Colonic mucosa (tissue), 4 donors: ENCODE measurements at regions not wholly inside any gene's neighbourhood (a gene's known extent, or its start where the extent isn't known, plus 50 kb on each side); places are given as distances from the start of the nearest gene placed in this dataset.
"Not testable (repeated sequence)": the region's sequence is repeated elsewhere in the genome, so short reads cannot be mapped to it uniquely, and the experiment has no call there.

Experiments
- DNase-seq: peaks from one replicate; pipeline ENCODE4 v3.0.0-alpha.2; 2020
- H3K27ac ChIP-seq: fragments of 200-600 bp; one replicate; pipeline ENCODE4 v1.8.0; 2021
- H3K27me3 ChIP-seq: fragments of 200-600 bp; one replicate; pipeline ENCODE4 v1.8.0; 2021
- H3K36me3 ChIP-seq: fragments of 200-600 bp; one replicate; pipeline ENCODE4 v1.8.0; 2021
- H3K4me1 ChIP-seq: fragments of 200-600 bp; one replicate; pipeline ENCODE4 v1.8.0; 2021; ENCODE audit warnings: mild to moderate bottlenecking
- H3K4me3 ChIP-seq: fragments of 200-600 bp; one replicate; pipeline ENCODE4 v1.8.0; 2021
- H3K9ac ChIP-seq, 2 donors: one replicate each; pipeline ENCODE4 v1.7.0; 2013; ENCODE audit warnings: control low read depth in 2 of 2, low read depth in 2 of 2, low read length in 2 of 2
- H3K9me3 ChIP-seq: fragments of 200-600 bp; one replicate; pipeline ENCODE4 v1.8.0; 2021
- intact Hi-C: fragments of 100-400 bp; cut with DNase I; formaldehyde crosslinking; loops from one replicate; pipeline ENCODE4 v1.14.1; 2022
- TF ChIP-seq, protein P1 (sequence below): fragments of 200-600 bp; IDR thresholded peaks from one replicate; pipeline ENCODE4 v1.8.0; 2022; ENCODE audit warnings: antibody characterized with exemption, mild to moderate bottlenecking
- donor health status: healthy.
- donor health status: DM: no; HTN: no; CAD: no.
- donor health status: DM: no; HTN: no; CAD: no.

GRCh38 chr13:87975035-87975434 is 303.9 kb downstream of the SLITRK5 start:
- H3K4me1 ChIP-seq = no peaks in the 10 kb centered on the region
- no peaks in the 10 kb centered on the region for H3K36me3 ChIP-seq
- TF ChIP-seq, protein P1, sequence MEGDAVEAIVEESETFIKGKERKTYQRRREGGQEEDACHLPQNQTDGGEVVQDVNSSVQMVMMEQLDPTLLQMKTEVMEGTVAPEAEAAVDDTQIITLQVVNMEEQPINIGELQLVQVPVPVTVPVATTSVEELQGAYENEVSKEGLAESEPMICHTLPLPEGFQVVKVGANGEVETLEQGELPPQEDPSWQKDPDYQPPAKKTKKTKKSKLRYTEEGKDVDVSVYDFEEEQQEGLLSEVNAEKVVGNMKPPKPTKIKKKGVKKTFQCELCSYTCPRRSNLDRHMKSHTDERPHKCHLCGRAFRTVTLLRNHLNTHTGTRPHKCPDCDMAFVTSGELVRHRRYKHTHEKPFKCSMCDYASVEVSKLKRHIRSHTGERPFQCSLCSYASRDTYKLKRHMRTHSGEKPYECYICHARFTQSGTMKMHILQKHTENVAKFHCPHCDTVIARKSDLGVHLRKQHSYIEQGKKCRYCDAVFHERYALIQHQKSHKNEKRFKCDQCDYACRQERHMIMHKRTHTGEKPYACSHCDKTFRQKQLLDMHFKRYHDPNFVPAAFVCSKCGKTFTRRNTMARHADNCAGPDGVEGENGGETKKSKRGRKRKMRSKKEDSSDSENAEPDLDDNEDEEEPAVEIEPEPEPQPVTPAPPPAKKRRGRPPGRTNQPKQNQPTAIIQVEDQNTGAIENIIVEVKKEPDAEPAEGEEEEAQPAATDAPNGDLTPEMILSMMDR = no peak
- no peaks in the 10 kb centered on the region for H3K9me3 ChIP-seq
- H3K27ac ChIP-seq = no peak overlapping the region
- DNase-seq = no peak
- H3K4me3 ChIP-seq = no peak overlapping the region
- no peaks in the 10 kb centered on the region for H3K27me3 ChIP-seq
- intact Hi-C loops = no loop called here
- no peak overlapping the region for H3K9ac ChIP-seq

DNA sequence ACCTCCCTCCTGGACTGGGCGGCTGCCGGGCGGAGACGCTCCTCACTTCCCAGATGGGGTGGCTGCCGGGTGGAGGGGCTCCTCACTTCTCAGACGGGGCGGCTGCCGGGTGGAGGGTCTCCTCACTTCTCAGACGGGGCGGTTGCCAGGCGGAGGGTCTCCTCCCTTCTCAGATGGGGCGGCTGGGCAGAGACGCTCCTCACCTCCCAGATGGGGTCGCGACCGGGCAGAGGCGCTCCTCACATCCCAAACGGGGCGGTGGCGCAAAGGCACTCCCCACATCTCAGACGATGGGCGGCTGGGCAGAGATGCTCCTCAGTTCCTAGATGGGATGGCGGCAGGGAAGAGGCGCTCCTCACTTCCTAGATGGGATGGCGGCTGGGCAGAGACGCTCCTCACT is 305.5 kb downstream of the SLITRK5 start:
- H3K27ac ChIP-seq, H3K9ac ChIP-seq, H3K27me3 ChIP-seq, H3K36me3 ChIP-seq, H3K4me3 ChIP-seq, H3K9me3 ChIP-seq, DNase-seq, intact Hi-C loops, H3K4me1 ChIP-seq: not testable (repeated sequence)

GRCh38 chr13:87981416-87981815 is 310.2 kb downstream of the SLITRK5 start:
- TF ChIP-seq, protein P1 = no peak
- H3K9me3 ChIP-seq = no peaks in the 10 kb centered on the region
- H3K9ac ChIP-seq = no peak overlapping the region
- no peak overlapping the region for H3K27ac ChIP-seq
- no peaks in the 10 kb centered on the region for H3K27me3 ChIP-seq
- intact Hi-C loops = no loop called here
- DNase-seq = no peak
- H3K4me3 ChIP-seq = no peak overlapping the region
- no peaks in the 10 kb centered on the region for H3K36me3 ChIP-seq
- no peaks in the 10 kb centered on the region for H3K4me1 ChIP-seq

DNA sequence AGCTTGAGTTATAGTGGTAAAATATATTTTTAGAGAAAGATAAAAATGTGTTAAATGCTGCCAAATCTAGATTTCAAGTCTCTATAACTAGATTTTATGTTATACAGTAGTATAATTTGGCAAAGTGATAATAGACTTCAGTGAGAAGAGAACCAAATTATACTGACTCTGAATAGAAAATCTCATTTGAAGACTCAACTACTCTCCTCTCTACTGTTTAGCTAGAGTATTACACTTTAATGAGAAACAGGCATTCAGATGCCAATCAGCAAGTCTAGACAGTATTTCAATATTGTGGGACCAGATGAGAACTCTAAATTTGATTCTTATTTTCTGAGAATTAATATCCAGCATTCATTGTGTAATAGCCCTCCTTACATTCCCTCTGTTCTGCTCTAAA is 311.2 kb downstream of the SLITRK5 start:
- no peaks in the 10 kb centered on the region for H3K36me3 ChIP-seq
- H3K27ac ChIP-seq = no peak overlapping the region
- no peaks in the 10 kb centered on the region for H3K4me1 ChIP-seq
- H3K4me3 ChIP-seq = no peak overlapping the region
- no peak for DNase-seq
- H3K9ac ChIP-seq = no peak overlapping the region
- H3K27me3 ChIP-seq = no peaks in the 10 kb centered on the region
- no peaks in the 10 kb centered on the region for H3K9me3 ChIP-seq
- TF ChIP-seq, protein P1 = no peak
- intact Hi-C loops = no loop called here

- intact Hi-C loops = no loop called here
- no peaks in the 10 kb centered on the region for H3K36me3 ChIP-seq
- H3K27ac ChIP-seq = no peak overlapping the region
- TF ChIP-seq, protein P1 = no peak
- no peaks in the 10 kb centered on the region for H3K27me3 ChIP-seq
- H3K9me3 ChIP-seq = no peaks in the 10 kb centered on the region
- no peaks in the 10 kb centered on the region for H3K4me1 ChIP-seq
- H3K9ac ChIP-seq = no peak overlapping the region
- H3K4me3 ChIP-seq = no peak overlapping the region
- no peak for DNase-seq
Observed at GRCh38 chr13:87986639-87987250, 315.6 kb downstream of the SLITRK5 start.

DNA sequence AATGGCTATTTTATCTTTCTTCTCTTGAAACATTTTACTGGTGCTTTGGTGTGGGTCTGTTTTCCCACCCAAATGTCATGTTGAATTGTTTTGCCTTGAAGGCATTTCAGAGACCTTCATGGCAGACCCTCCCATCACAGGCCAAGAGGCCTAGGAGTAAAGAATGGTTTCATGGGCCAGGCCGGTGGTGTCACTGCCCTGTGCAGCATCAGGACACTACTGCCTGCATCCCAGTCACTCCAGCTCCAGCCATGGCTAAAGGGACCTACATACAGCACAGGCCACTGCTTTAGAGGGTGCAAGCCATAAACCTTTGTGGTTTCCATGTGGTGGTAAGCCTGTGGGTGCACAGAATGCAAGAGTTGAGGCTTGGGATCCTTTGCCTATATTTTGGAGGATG is 326.9 kb downstream of the SLITRK5 start:
- Histone ChIP-seq H3K4me1 (no peaks in the 10 kb centered on the region), H3K36me3 (no peaks in the 10 kb centered on the region), H3K4me3 (no peak overlapping the region), H3K27ac (no peak overlapping the region), H3K27me3 (no peaks in the 10 kb centered on the region), H3K9ac (no peak overlapping the region), H3K9me3 (no peaks in the 10 kb centered on the region)
- no peak for DNase-seq
- intact Hi-C loops = no loop called here
- TF ChIP-seq, protein P1 = no peak
